CD4-positive, alpha-beta T cell treated with Interleukin-15 for 1 hour (primary cell): ENCODE measurements at regions not wholly inside any gene's neighbourhood (a gene's known extent, or its start where the extent isn't known, plus 50 kb on each side); places are given as distances from the start of the nearest gene placed in this dataset.

ENCODE experiments used
- DNase-seq: peaks from one replicate; pipeline ENCODE4 v3.0.0-alpha.2; 2020

DNA sequence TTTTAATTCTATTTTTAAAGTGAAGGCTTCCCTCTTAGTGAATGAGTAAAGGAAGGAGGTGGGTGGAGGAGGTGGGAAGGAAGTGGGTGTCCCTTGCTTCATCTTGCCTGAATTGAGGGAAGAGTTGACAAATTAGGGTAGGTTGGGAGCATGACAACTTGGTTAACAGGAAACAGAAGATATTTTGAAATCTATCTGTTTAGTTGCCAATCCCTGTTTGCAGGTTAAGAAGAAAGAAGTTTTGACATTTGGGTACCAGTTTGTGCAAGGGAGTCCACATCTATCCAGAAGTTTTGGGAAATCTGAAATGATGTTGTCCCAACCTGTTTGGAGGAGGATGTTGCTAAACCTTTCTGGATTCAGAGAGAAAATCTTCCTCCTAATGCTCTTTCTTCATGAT is 204.1 kb upstream of the SUCLG2 start:
- DNase-seq, result no peak

DNA sequence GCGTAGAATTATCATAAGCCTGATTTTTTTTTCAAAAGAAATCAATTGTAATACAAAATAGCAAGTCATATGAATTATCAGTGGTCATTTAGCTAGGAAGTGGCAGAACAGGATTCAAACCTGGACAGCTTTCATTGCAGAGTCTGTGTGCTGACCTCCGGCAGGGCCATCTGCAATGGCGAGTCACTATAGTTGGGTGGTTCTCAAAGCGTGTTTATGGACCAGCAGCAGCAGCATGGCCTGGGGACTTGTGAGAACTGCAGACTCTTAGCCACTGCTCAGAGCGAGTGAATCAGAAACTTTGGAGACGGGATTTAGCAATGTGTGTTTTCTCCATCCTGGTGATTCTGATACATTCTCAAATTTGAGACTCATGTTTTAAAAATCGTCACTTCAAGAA is 202.3 kb upstream of the SUCLG2 start:
- DNase-seq, result no peak

DNA sequence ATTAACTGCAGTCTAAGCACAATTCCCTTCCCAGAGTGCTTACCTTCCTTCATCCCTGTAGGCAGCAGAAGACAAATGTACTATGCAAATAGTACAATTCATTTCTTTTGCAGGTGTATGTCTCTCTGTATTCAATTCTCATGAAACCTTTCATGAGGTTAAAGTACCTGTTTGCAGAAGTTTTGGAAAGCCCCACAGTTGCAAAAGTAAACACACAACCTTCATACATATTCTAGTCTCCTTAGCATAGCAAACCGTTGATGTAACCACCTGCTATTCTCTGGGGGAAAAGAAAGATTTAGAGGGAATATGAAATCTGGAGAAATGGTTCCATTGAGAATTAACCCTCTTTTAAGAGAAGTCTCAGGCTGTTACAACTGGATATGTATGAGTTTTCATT is 200.3 kb upstream of the SUCLG2 start:
- no peak for DNase-seq

DNA sequence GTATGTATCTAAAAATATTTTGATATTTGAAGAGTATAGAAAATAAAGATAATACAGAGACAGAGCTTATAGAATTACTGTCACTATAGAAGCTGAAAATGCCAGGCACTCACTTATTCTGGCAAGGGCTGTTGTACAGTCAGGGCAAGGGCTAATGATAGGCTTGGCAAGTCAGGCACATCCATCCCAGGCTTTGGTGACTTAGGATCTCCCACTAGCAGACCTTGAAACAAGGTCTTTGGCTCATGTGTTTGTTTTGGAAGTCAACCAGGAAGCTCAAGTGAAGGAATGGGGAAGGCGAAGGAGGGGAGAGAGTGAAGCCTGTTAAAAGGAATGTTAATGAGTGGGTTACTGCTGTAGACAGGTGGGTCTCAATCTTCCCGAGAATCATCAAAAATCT is 199.1 kb upstream of the SUCLG2 start:
- DNase-seq, result no peak

DNA sequence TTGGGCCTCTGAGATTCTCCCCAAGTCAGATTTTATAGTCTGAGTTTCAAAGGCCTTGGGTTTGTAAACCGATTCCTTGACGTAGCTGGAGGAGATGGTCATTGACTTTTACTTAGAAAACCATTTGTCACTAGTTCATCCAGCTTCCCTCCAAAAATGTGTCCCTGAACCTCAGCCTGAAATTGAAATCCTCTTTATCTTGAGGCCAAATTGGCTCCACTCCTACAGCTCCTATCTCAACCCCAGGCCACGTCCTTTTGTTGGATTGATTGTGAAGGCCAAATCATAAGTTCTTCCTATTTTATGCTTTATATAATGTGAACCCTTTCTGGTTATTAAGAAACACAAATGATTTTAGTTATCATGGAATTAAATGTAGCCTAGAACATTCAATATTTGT is 193.9 kb upstream of the SUCLG2 start:
- no peak for DNase-seq

DNA sequence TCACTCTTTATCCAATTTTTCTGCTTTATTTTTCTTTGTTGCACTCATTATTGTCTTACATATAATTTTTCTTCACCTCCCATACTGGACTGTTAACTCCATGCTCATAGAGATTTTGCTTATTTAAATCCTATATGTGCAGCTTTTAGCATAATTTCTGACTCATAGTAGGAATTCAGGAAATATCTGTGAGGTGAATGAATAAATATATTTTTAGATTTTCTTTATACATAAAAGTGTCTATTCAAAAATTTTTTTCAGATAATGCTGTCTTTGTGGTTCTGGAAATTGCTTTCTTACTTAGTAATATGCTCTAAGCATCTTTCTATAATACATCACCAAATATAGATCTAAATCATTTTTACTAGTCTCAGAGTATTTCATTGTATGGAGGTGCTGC is 191.8 kb upstream of the SUCLG2 start:
- DNase-seq, result no peak

DNA sequence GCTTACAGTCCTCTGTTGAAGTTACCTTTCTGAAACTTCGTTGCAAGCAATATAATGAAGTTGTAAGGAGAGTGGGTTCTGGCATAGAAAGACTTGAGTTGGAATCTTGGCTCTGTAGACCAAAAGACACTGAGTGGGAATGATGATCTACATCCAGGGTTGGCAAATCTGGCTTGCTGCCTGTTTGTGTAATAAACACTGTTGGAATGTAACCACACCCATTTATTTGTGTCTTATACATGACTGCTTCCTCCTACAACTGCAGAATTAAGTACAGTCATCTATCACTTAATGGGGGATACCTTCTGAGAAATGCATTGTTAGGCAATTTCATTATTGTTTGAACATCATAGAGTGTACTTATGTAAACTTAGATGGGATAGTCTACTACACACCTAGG is 178.4 kb upstream of the SUCLG2 start:
- no peak for DNase-seq

DNA sequence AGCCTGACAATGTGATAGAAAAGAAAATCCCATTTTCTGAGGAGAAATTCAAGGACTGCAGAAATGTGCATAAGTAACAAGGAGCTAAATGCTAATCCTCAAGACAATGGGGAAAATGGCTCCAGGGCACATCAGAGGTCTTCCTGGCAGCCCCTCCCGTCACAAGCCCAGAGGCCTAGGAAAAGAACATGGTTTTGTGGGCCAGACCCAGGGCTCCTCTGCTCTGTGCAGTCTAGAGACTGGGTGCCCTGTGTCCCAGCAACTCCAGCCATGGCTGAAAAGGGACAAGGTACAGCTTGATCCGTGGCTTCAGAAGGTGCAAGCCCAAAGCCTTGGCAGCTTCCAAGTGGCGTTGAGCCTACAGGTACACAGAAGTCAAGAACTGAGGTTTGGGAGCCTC is 176.8 kb upstream of the SUCLG2 start:
- DNase-seq, result no peak

DNA sequence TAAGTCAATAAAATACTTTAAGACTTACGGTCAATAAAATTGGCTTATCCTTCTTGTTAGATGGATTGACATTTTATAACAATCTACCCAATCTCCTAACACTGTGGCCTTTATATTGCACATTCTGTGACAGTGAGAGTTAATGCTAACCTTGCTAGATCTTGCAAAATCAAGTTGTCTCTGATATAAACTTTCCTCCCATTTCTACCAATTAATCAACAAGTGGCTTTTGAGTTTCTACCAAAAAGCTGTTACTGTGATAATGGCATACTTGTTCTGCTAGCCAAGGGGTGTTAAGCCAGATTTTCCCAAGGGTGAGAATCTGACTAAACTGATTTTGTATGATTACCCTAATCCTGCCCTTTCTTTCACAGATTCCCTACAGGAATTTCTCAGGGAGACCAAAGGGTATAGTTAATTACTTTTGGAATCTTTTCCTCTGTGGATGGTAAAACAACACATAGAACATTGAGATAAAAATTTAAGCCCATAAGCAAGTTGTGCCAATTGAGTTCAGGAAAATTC is 174.1 kb upstream of the SUCLG2 start:
- DNase-seq, result no peak

DNA sequence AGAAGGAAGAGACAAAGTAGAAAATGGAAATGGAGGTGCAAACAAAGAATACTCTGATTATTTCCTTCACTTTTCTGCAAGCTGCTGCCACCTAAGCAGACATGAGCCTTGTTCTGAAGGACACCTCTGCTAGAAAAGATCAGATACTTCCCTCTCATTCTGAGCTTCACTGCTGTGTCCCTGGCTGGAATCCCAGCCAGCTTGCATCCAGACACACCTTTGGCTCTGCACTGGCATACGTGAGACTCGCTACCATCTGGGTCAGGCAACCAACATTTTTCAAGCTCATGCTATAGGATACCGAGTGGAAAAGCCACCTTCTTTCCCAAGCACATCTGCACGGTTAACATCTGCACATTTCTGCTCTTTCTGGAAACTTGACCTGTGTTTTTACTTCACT is 166.7 kb upstream of the SUCLG2 start:
- DNase-seq, result no peak

DNA sequence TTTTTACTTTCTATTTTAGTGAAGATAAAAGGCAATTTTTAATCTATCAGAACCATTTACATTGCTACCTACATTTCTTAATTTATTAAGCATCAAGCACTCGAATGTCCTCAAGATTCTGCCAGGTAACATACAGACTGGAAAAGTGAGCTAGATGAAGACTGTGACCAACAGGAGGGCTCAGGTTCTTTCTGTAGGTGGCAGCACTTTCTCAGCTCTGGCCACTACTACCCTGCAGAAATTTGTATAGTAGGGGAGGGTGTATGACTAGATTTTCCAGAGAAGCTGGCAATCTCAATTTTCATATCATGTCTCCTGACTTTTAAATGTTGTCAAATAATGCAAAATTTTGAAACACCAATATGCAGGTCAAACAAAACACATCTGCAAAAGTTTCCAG is 165.0 kb upstream of the SUCLG2 start:
- DNase-seq, result no peak

DNA sequence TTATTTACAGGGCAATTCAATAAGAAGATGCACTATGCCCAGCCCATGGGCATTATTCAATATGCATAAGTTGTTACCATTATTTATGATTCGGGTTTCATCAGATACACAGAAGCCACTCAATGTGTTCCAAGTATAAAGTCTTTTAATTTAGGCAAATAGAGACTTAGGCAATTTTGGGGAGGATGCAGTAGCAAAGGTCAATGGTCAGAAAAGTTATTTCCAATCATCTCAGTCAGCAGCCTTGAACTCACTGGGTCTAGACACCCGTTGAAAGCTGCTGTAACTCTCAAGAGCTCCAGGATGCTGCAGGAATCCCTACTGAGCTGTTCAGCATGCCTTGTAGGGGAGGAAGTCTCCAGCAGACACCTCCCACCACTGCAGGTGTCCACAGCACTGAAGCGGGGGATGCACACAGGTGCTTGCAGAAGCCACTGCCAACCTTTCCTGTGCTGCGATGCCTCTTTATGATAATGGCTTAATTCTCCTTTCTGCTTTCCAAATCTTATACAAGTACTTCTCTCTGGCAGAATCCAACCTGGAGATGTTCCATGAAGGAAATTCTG is 155.0 kb upstream of the SUCLG2 start:
- no peak for DNase-seq

DNA sequence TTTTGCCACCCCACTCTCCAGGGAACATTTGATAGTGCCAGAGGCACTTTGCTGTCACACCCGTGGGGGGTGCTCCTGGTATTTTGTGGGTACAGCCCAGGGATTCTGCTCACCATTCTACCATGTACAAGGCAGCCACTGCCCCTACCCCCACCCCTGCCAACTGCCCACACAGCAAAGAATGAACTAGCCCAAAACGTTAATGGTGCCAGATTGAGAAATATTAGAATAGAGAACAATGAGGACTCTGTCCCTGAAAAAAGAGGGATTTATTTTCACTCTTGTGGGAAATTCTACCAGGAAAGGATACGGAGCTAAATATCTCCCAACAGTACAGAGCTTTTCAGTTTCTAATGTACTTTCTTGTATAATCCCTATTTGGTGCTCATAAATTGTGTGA is 154.5 kb upstream of the SUCLG2 start:
- no peak for DNase-seq

DNA sequence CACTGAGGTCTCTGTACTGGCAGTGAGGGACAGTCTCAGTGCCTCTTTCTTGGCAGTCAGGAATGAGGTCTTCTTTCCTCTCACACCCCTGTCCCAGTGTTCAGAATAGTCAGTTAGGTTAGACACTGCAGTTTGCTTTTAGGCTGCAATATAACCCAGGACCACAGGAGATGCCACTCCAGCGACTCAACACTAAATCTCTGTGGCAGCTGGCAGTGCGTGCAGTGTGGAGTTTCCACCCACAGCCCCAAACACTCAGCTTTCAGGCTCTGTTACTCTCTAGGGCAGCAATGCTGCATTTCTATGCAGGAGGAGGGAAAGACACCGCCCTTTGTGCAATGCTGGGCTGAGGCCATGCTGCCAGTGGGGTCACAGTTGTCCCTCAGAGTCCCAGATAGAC is 150.2 kb upstream of the SUCLG2 start:
- no peak for DNase-seq

DNA sequence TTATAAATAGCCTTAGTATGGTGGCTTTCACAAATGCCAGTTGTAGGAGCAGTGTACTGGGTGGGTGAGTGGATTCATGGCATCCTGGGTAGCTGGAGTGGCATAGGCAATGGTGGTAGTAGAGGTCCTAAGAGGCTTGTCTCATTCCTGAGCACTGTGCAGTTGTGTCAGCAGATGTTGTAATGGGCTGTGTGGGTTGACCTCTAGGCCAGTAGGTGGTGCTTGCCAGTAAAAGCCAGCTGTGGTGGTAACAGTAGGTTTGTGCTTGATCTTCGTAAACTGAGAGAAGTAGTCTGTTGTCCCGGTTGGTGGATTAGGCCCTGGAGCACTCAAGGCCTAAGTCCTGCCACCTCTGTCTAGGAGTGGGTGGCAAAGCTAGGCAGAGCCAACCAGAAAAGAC is 149.7 kb upstream of the SUCLG2 start:
- DNase-seq, result no peak

DNA sequence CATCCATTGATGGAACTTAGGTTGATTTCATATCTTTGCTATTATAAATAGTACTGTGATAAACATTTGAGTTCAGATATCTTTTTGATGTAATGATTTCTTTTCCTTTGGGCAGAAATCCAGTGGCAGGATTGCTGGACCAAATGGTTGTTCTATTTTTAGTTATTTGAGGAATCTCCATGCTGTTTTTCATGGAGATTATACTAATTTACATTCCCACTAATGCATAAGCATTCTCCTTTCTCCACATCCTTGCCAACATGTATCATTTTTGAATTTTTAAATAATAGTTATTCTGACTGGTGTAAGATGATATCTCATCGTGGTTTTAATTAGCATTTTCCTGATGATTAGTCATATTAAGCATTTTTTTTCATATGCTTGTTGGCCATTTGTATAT is 144.0 kb upstream of the SUCLG2 start:
- no peak for DNase-seq

DNA sequence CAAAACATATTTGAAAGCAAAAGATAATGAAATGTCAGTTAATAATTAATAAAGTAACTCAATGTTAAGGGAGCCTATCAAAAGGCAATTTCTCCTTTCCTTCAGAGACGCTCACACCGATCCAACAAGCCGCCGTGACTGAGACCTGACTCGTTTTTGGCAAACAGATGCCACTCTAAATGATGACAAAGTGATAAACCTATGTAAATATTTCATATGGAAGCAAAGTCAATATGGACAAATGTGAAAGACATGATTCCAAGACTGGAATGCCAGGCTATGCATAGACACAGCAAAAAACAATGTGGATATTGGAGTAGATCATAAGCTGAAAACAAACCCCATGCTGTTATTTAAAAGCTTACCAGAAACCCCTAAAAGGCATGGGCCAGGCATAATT is 137.2 kb upstream of the SUCLG2 start:
- DNase-seq, result no peak

DNA sequence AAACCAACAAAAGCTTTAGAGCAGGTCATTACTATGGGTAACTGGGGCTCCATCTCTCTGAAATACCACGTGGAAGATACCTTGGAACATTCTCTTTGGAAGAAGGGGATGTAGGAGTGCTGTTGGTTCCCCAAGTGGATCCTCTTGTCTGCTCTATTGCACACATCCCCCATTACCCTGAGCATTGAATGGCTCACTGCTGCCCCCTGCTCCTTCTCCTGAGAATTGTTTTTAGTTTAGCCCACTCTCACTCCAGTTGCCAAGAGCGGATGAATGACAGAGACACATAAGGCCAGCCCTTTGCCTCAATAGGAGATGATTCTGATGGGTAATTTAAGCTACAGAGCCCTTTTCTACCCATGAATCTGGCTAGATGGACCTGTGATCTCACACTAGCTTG is 135.6 kb upstream of the SUCLG2 start:
- peak; percentile 43 for DNase-seq

DNA sequence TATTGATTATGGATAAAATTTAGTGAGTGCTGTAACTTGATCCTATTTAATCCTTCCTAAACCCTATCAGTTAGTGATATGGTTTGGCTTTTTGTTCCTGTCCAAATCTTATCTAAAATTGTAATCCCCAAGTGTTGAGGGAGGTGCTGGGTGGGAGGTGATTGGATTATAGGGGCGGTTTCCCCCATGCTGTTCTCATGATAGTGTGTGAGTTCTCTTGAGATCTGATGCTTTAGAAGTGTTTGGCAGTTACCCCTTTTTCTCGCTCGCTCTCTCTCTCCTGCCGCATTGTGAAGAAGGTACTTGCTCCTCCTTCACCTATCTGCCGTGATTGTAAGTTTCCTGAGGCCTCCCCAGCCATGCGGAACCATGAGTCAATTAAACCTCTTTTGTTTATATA is 134.0 kb upstream of the SUCLG2 start:
- DNase-seq, result no peak

DNA sequence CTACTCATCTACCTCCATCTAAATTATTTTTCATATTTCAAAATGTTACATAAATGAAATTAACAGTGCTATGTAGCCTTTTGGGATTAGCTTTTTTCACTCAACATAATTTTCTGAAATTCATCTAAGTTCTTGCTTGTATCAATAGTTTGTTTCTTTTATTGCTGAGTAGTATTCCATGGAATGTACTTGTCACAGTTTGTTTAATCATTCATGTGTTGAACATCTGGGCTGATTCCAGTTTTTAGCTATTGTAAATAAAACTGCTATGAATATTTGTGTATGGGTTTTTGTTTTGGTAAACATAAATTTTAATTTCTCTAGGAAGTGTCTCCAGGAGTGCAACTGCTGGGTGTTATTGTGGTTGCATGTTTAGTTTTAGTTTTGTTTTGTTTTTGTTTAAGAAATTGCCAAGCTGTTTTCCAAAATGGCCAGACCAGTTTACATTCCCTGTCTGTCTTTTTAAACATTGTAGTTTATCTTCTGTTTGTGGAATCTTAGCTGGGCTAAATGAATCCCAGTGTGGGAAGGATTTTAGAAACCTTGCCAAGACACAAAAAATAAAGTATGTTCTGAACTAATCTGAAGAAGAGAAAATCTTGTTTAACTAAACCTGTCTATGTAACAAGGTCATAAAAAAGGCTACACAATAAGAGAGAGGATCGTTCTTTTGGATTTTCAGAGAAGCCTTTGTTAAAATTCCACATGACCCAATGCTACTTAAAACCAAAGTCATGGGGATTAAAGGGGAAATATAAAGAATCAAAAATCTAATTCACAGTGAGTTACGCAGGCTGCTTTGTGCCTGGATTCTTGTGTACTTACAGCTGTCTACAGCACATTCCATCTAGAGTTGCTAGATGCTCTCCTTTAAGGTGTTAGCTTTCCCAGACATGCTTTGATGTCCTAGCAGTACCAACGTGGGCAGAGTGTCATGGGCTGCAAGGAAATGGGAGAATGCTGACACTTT is 129.2 kb upstream of the SUCLG2 start:
- no peak for DNase-seq

DNA sequence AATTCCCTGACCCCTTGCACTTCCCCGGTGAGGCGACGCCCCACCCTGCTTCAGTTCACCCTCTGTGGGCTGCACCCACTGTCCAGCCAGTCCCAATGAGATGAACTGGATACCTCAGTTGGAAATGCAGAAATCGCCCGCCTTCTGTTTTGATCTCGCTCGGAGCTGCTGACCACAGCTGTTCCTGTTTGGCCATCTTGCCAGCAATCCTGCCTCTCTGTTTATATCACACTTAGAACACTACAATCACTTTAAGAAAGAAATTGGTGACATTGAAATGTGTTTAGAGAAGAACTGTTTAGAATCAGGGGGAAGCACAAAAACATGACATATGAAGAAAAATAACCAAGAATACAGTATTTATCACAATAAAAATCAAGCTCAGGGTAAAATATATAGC is 127.5 kb upstream of the SUCLG2 start:
- no peak for DNase-seq

DNA sequence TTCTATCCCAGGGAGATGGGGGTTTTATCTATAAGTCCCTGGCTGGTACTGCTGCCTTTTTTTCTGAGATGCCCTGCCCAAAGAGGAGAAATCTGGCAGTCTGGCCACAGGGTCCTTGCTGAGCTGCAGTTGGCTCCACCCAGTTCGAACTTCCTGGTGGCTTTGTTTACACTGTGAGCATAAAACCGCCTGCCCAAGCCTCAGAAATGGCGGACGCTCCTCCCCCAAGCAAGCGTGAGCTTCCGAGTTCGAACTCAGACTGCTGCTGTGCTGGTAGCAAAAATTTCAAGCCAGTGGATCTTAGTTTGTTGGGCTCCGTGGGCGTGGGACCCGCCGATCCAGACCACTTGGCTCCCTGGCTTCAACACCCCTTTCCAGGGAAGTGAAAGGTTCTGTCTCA is 126.8 kb upstream of the SUCLG2 start:
- no peak for DNase-seq

DNA sequence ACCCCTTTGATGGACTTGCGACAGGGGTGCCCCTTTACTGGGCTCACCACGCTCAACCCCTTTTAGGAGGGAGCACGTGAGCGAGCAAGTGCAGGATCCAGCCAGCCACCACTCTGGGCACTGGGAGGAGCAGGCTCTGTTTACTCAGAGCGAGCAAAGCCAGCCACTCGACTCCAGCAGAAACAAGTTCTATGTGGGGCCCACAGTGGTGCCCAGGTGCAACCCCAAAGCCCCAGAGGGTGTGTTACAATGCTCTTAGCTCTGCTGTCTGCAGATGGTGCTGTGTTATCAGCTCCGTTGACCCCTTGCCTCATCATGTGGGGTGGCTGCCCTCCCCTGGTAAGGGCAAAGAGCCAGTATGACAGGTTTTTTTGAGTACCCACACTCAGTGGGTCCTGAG is 120.3 kb upstream of the SUCLG2 start:
- no peak for DNase-seq

DNA sequence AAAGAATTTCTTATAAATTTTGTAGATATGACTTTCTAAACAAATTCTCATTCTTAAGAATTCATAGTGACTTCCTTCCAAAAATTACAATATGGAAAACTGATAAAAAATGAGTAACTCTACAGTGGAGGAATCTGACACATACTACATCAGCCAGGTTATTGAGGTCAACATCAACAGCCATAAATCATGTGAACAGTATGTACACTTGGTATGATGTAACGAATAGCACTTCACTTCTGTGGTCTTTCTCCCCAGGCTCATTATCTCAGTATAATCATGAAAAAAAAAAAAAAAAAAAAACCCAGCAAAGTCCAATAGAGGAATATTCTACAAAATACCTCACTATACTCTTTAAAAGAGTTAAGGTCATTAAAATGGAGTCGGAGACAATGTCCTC is 111.2 kb upstream of the SUCLG2 start:
- DNase-seq, result no peak

DNA sequence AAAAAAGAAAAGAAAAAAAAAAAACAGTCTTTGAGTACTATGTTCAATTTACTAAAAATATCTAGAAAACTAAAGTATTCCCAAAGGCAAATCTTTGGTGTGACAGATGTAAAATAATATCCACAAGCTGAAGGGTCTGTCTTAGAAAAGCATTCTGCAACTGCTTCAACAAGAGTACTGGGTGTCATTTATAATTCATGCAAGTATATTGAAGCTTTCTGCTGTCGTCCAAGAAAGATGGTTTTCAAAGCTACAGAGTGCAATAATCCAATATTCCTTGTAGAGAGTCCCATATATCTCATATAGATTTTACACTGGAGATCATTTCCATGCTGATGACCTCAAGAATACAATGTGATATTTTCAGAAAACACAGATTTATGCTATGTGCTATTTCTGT is 90.9 kb upstream of the SUCLG2 start:
- no peak for DNase-seq
